A549 (cell line): ENCODE measurements at regions not wholly inside any gene's neighbourhood (a gene's known extent, or its start where the extent isn't known, plus 50 kb on each side); places are given as distances from the start of the nearest gene placed in this dataset.

Source experiments
- ATAC-seq, 2 experiments: fragments of 200-7000 bp in 1 of 2; fragments of >200 bp in 1 of 2; cut with Nextera tagmentation in 1 of 2; cut with Tn5 transposase in 1 of 2; 3 replicates each; pipeline versions ENCODE4 v1.8.0 to v1.9.1; 2018 to 2020; ENCODE audit warnings: mild to moderate bottlenecking in 1 of 2, moderate library complexity in 1 of 2
- CTCF ChIA-PET: fragments of 300-600 bp; sonication (Branson Sonifier 250); formaldehyde crosslinking; extraction: SDS; loops from one replicate; lab custom pipeline; 2021; ENCODE audit warnings: antibody characterized with exemption, inconsistent platforms; lab: Yijun Ruan, JAX
- POLR2A ChIA-PET: fragments of 350-600 bp; formaldehyde crosslinking; extraction: SDS; loops from one replicate; lab custom pipeline; 2021; ENCODE audit warnings: antibody characterized with exemption, inconsistent platforms; lab: Yijun Ruan, JAX
- DNase-seq, 2 experiments: peaks; one replicate each; pipeline versions ENCODE4 v3.0.0 to v3.0.0-alpha.2; 2011 to 2016; ENCODE audit warnings: low read depth in 1 of 2, low spot score in 1 of 2
- FAIRE-seq: peaks from 2 replicates; lab custom pipeline; 2011; peaks lifted over from hg19 to GRCh38; lab: Jason Lieb, UNC
- H3K27ac ChIP-seq, 2 experiments: fragments of >200 bp; sonication (Bioruptor Twin); formaldehyde crosslinking; 3 replicates each; pipeline ENCODE4 v1.5.1; 2016 to 2017
- H3K4me1 ChIP-seq: fragments of >200 bp; sonication (Bioruptor Twin); formaldehyde crosslinking; 3 replicates; pipeline ENCODE4 v1.6.1; 2016
- H3K4me2 ChIP-seq: fragments of >200 bp; sonication (Bioruptor Twin); formaldehyde crosslinking; 3 replicates; pipeline ENCODE4 v1.6.1; 2016
- H3K4me3 ChIP-seq: fragments of >200 bp; sonication (Bioruptor Twin); formaldehyde crosslinking; 3 replicates; pipeline ENCODE4 v1.5.1; 2016
- H3K9me3 ChIP-seq: fragments of >200 bp; sonication (Bioruptor Twin); formaldehyde crosslinking; 3 replicates; pipeline ENCODE4 v1.6.1; 2016
- CBX8 ChIP-seq: fragments of 200-600 bp; sonication (generic); IDR thresholded peaks from 2 replicates; pipeline ENCODE4 v1.6.1; 2016
- CHD2 ChIP-seq: fragments of 150-350 bp; IDR thresholded peaks from 2 replicates; pipeline ENCODE4 v1.6.1; 2014; ENCODE audit warnings: low read length; ENCODE audit not compliant: partially characterized antibody
- CHD4 ChIP-seq: fragments of 200-600 bp; sonication (generic); IDR thresholded peaks from 2 replicates; pipeline ENCODE4 v1.6.1; 2016; ENCODE audit warnings: antibody characterized with exemption, mild to moderate bottlenecking, borderline replicate concordance
- EP300 ChIP-seq, 2 experiments: fragments of >200 bp; sonication (Bioruptor Twin); formaldehyde crosslinking; IDR thresholded peaks; 2 replicates in 1 of 2; 3 replicates in 1 of 2; pipeline ENCODE4 v1.6.1; 2016 to 2017
- ESRRA ChIP-seq: fragments of 150-350 bp; IDR thresholded peaks from 2 replicates; pipeline ENCODE4 v1.6.1; 2014; ENCODE audit warnings: mild to moderate bottlenecking, low read length, borderline replicate concordance
- FOXS1 ChIP-seq: fragments of 250-450 bp; sonication (Bioruptor Pico); IDR thresholded peaks from 2 replicates; pipeline ENCODE4 v1.5.0; 2020; ENCODE audit warnings: mild to moderate bottlenecking, moderate library complexity
- HEYL ChIP-seq: fragments of 250-450 bp; sonication (Bioruptor Pico); IDR thresholded peaks from 2 replicates; pipeline ENCODE4 v1.8.0; 2021; ENCODE audit warnings: mild to moderate bottlenecking, moderate library complexity
- HOXB13 ChIP-seq: fragments of 250-450 bp; sonication (Bioruptor Pico); IDR thresholded peaks from 2 replicates; pipeline ENCODE4 v1.5.0; 2020; ENCODE audit warnings: low read depth, mild to moderate bottlenecking, moderate library complexity
- HOXB5 ChIP-seq: fragments of 250-450 bp; sonication (Bioruptor Pico); IDR thresholded peaks from 2 replicates; pipeline ENCODE4 v1.5.0; 2020; ENCODE audit warnings: mild to moderate bottlenecking, moderate library complexity
- MYC ChIP-seq: IDR thresholded peaks from 2 replicates; pipeline ENCODE4 v1.6.1; 2012; ENCODE audit warnings: mild to moderate bottlenecking, inconsistent platforms, low read length, improper control_type of control experiment, borderline replicate concordance
- POLR2A ChIP-seq: IDR thresholded peaks from 2 replicates; pipeline ENCODE4 v1.6.1; 2012; ENCODE audit warnings: mild to moderate bottlenecking, low read length
- POLR2AphosphoS2 ChIP-seq: conservative IDR thresholded peaks from 2 replicates; pipeline ENCODE4 v1.6.1; 2012; ENCODE audit warnings: low read length, improper control_type of control experiment, inconsistent platforms
- RAD21 ChIP-seq, 2 experiments: fragments of >200 bp in 1 of 2; sonication (Bioruptor Twin) in 1 of 2; formaldehyde crosslinking in 1 of 2; IDR thresholded peaks in 1 of 2; conservative IDR thresholded peaks in 1 of 2; 2 replicates in 1 of 2; 3 replicates in 1 of 2; pipeline ENCODE4 v1.6.1; 2012 to 2018; ENCODE audit warnings: inconsistent platforms in 1 of 2
- RNF2 ChIP-seq: fragments of 200-600 bp; sonication (generic); IDR thresholded peaks from 2 replicates; pipeline ENCODE4 v1.6.1; 2016; ENCODE audit warnings: low read depth, mild to moderate bottlenecking, antibody characterized with exemption, moderate library complexity, borderline replicate concordance
- TFCP2L1 ChIP-seq: fragments of 250-450 bp; sonication (Bioruptor Pico); IDR thresholded peaks from 2 replicates; pipeline ENCODE4 v1.5.0; 2021; ENCODE audit warnings: mild to moderate bottlenecking
- TP53 ChIP-seq: fragments of 250-450 bp; sonication (Bioruptor Pico); IDR thresholded peaks from 2 replicates; pipeline ENCODE4 v1.5.0; 2021; ENCODE audit warnings: mild to moderate bottlenecking, moderate library complexity
- ZC3H11A ChIP-seq: fragments of 450-650 bp; IDR thresholded peaks from 2 replicates; pipeline ENCODE4 v1.6.1; 2014; ENCODE audit warnings: antibody characterized with exemption, mild to moderate bottlenecking
- ZNF302 ChIP-seq: fragments of 250-450 bp; sonication (Bioruptor Pico); IDR thresholded peaks from 2 replicates; pipeline ENCODE4 v1.9.0; 2021; ENCODE audit warnings: inconsistent platforms, mild to moderate bottlenecking, moderate library complexity
- ZSCAN20 ChIP-seq: fragments of 250-450 bp; sonication (Bioruptor Pico); IDR thresholded peaks from 2 replicates; pipeline ENCODE4 v1.8.0; 2022; ENCODE audit warnings: mild to moderate bottlenecking, moderate library complexity
- WGBS: methylation state at CpG from one replicate; pipeline ENCODE4 v1.1.6; 2017; ENCODE audit errors: missing lambda C conversion rate; 5-methylcytosine and 5-hydroxymethylcytosine counted together
- TF ChIP-seq, protein P1 (sequence below): fragments of >200 bp; sonication (Bioruptor Twin); formaldehyde crosslinking; IDR thresholded peaks from 2 replicates; pipeline ENCODE4 v1.6.1; 2016
- TF ChIP-seq, protein P2 (sequence below): IDR thresholded peaks from 2 replicates; pipeline ENCODE4 v1.6.1; 2012
- TF ChIP-seq, protein P3 (sequence below): fragments of >200 bp; sonication (Bioruptor Twin); formaldehyde crosslinking; IDR thresholded peaks from 3 replicates; pipeline ENCODE4 v1.6.1; 2016
- TF ChIP-seq, protein P4 (sequence below): fragments of 250-450 bp; sonication (Bioruptor Pico); IDR thresholded peaks from 2 replicates; pipeline ENCODE4 v1.5.0; 2020; ENCODE audit warnings: low read depth, mild to moderate bottlenecking, moderate library complexity
- TF ChIP-seq, protein P5 (sequence below): fragments of >200 bp; sonication (Bioruptor Twin); formaldehyde crosslinking; IDR thresholded peaks from 3 replicates; pipeline ENCODE4 v1.5.1; 2016
- TF ChIP-seq, protein P6 (sequence below): IDR thresholded peaks from 2 replicates; pipeline ENCODE4 v1.6.1; 2012; ENCODE audit warnings: low read depth, borderline replicate concordance

DNA sequence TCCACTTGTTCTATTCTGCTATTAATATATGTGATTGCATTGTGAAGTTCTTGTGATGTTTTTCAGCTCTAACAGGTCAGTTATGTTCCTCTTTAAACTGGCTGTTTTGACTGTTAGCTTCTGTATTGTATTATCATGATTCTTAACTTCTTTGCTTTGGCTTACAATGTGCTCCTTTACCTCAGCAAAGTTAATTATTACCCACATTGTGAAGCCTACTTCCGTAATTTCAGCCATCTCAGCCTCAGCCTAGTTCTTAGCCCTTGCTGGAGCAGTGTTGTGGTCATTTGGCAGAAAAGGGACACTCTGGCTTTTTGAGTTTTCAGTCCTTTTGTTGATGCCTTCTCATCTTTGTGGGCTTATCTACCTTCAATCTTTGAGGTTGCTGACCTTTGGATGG, 440.2 kb downstream of the TBC1D32 start:
- CTCF ChIA-PET = no interaction called here
- TF ChIP-seq EP300 (IDR thresholded peaks at IDR 0.05) = no peak
- TF ChIP-seq TP53 (CRISPR knock-in tag) = no peak
- no peak for TF ChIP-seq FOXS1 (CRISPR knock-in tag)
- no peak for TF ChIP-seq CHD4
- no peak for TF ChIP-seq POLR2AphosphoS2
- TF ChIP-seq, protein P1, sequence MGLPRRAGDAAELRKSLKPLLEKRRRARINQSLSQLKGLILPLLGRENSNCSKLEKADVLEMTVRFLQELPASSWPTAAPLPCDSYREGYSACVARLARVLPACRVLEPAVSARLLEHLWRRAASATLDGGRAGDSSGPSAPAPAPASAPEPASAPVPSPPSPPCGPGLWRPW = no peak
- TF ChIP-seq, protein P2, sequence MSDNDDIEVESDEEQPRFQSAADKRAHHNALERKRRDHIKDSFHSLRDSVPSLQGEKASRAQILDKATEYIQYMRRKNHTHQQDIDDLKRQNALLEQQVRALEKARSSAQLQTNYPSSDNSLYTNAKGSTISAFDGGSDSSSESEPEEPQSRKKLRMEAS = no peak
- no peak for TF ChIP-seq CHD2
- TF ChIP-seq, protein P3, sequence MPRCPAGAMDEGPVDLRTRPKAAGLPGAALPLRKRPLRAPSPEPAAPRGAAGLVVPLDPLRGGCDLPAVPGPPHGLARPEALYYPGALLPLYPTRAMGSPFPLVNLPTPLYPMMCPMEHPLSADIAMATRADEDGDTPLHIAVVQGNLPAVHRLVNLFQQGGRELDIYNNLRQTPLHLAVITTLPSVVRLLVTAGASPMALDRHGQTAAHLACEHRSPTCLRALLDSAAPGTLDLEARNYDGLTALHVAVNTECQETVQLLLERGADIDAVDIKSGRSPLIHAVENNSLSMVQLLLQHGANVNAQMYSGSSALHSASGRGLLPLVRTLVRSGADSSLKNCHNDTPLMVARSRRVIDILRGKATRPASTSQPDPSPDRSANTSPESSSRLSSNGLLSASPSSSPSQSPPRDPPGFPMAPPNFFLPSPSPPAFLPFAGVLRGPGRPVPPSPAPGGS = no peak
- TF ChIP-seq, protein P4, sequence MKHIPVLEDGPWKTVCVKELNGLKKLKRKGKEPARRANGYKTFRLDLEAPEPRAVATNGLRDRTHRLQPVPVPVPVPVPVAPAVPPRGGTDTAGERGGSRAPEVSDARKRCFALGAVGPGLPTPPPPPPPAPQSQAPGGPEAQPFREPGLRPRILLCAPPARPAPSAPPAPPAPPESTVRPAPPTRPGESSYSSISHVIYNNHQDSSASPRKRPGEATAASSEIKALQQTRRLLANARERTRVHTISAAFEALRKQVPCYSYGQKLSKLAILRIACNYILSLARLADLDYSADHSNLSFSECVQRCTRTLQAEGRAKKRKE (CRISPR knock-in tag) = no peak
- no peak for TF ChIP-seq HOXB5 (CRISPR knock-in tag)
- FAIRE-seq = no peak
- H3K4me3 ChIP-seq = no peak overlapping the region
- DNase-seq = no peak
- H3K4me1 ChIP-seq = no peaks in the 10 kb centered on the region
- 0% methylated on average over 1 of the region's 1 CpG for WGBS
- no peak for ATAC-seq
- no peak overlapping the region for H3K4me2 ChIP-seq
- no peaks in the 10 kb centered on the region for H3K9me3 ChIP-seq
- POLR2A ChIA-PET = no interaction called here
- H3K27ac ChIP-seq = no peak overlapping the region

DNA sequence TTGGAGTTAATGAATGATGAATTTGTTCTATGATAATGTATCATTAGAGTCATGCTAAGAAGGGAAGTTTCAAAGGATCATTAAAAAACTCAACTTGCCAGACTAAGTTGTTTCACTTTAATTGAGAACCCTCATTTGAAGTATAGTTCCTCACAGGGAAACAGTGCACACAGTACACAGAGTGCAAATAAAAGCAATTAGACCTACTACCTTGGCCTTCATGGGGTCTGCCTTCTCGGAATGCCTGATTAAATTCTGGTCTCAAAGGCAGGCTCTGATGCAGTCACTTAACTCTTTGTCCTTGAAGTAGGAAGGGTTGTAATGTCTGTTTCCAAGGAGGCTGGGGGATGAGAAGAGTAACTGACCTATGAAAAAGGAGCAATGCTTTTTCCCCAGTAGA, 457.3 kb downstream of the TBC1D32 start:
- H3K4me2 ChIP-seq = no peak overlapping the region
- FAIRE-seq (no peak), DNase-seq (no peak), ATAC-seq (no peak)
- CTCF ChIA-PET = no interaction called here
- H3K4me1 ChIP-seq = no peaks in the 10 kb centered on the region
- H3K9me3 ChIP-seq = no peaks in the 10 kb centered on the region
- POLR2A ChIA-PET = no interaction called here
- 0% methylated on average over 1 of the region's 1 CpG for WGBS
- H3K4me3 ChIP-seq = no peak overlapping the region
- TF ChIP-seq TFCP2L1 (CRISPR knock-in tag) = no peak
- TF ChIP-seq RNF2 = no peak
- TF ChIP-seq EP300 (IDR thresholded peaks at IDR 0.05) = no peak
- no peak for TF ChIP-seq RAD21 (conservative IDR thresholded peaks at IDR 0.05 in 1 of 2, IDR thresholded peaks at IDR 0.05 in 1 of 2)
- no peak for TF ChIP-seq CHD4
- TF ChIP-seq ZC3H11A = no peak
- TF ChIP-seq, protein P5, sequence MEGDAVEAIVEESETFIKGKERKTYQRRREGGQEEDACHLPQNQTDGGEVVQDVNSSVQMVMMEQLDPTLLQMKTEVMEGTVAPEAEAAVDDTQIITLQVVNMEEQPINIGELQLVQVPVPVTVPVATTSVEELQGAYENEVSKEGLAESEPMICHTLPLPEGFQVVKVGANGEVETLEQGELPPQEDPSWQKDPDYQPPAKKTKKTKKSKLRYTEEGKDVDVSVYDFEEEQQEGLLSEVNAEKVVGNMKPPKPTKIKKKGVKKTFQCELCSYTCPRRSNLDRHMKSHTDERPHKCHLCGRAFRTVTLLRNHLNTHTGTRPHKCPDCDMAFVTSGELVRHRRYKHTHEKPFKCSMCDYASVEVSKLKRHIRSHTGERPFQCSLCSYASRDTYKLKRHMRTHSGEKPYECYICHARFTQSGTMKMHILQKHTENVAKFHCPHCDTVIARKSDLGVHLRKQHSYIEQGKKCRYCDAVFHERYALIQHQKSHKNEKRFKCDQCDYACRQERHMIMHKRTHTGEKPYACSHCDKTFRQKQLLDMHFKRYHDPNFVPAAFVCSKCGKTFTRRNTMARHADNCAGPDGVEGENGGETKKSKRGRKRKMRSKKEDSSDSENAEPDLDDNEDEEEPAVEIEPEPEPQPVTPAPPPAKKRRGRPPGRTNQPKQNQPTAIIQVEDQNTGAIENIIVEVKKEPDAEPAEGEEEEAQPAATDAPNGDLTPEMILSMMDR = no peak
- no peak for TF ChIP-seq POLR2A
- no peak for TF ChIP-seq ZNF302 (CRISPR knock-in tag)
- TF ChIP-seq HOXB13 = no peak
- no peak for TF ChIP-seq CBX8
- no peak for TF ChIP-seq MYC
- TF ChIP-seq POLR2AphosphoS2 = no peak
- TF ChIP-seq HEYL (CRISPR knock-in tag) = no peak
- TF ChIP-seq ESRRA = no peak
- TF ChIP-seq, protein P6, sequence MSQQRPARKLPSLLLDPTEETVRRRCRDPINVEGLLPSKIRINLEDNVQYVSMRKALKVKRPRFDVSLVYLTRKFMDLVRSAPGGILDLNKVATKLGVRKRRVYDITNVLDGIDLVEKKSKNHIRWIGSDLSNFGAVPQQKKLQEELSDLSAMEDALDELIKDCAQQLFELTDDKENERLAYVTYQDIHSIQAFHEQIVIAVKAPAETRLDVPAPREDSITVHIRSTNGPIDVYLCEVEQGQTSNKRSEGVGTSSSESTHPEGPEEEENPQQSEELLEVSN = no peak
- TF ChIP-seq, protein P4 (CRISPR knock-in tag) = no peak
- no peak for TF ChIP-seq ZSCAN20 (CRISPR knock-in tag)
- H3K27ac ChIP-seq = no peak overlapping the region
